Colonic mucosa (tissue), 4 donors: ENCODE measurements at regions not wholly inside any gene's neighbourhood (a gene's known extent, or its start where the extent isn't known, plus 50 kb on each side); places are given as distances from the start of the nearest gene placed in this dataset.

ENCODE experiments used
- DNase-seq: peaks from one replicate; pipeline ENCODE4 v3.0.0-alpha.2; 2020
- H3K27ac ChIP-seq: fragments of 200-600 bp; one replicate; pipeline ENCODE4 v1.8.0; 2021
- H3K27me3 ChIP-seq: fragments of 200-600 bp; one replicate; pipeline ENCODE4 v1.8.0; 2021
- H3K36me3 ChIP-seq: fragments of 200-600 bp; one replicate; pipeline ENCODE4 v1.8.0; 2021
- H3K4me1 ChIP-seq: fragments of 200-600 bp; one replicate; pipeline ENCODE4 v1.8.0; 2021; ENCODE audit warnings: mild to moderate bottlenecking
- H3K4me3 ChIP-seq: fragments of 200-600 bp; one replicate; pipeline ENCODE4 v1.8.0; 2021
- H3K9ac ChIP-seq, 2 donors: one replicate each; pipeline ENCODE4 v1.7.0; 2013; ENCODE audit warnings: control low read depth in 2 of 2, low read depth in 2 of 2, low read length in 2 of 2
- H3K9me3 ChIP-seq: fragments of 200-600 bp; one replicate; pipeline ENCODE4 v1.8.0; 2021
- CTCF ChIP-seq: fragments of 200-600 bp; IDR thresholded peaks from one replicate; pipeline ENCODE4 v1.8.0; 2022; ENCODE audit warnings: antibody characterized with exemption, mild to moderate bottlenecking
- intact Hi-C: fragments of 100-400 bp; cut with DNase I; formaldehyde crosslinking; loops from one replicate; pipeline ENCODE4 v1.14.1; 2022
- donor health status: healthy.
- donor health status: DM: no; HTN: no; CAD: no.
- donor health status: DM: no; HTN: no; CAD: no.

- Histone ChIP-seq H3K9me3 (no peaks in the 10 kb centered on the region), H3K27ac (no peak overlapping the region), H3K4me1 (no peaks in the 10 kb centered on the region), H3K36me3 (no peaks in the 10 kb centered on the region), H3K4me3 (no peak overlapping the region), H3K9ac (no peak overlapping the region), H3K27me3 (no peaks in the 10 kb centered on the region)
- DNase-seq: no peak
- no peak for TF ChIP-seq CTCF
- intact Hi-C loops: no loop called here
These were observed 146.3 kb downstream of the ATL2 start for GRCh38 chr2:38230756-38231155.

- H3K36me3 ChIP-seq: no peaks in the 10 kb centered on the region
- intact Hi-C loops: no loop called here
- no peak overlapping the region for H3K4me3 ChIP-seq
- H3K27me3 ChIP-seq: no peaks in the 10 kb centered on the region
- no peak for DNase-seq
- H3K9ac ChIP-seq: no peak overlapping the region
- H3K9me3 ChIP-seq: no peaks in the 10 kb centered on the region
- no peak for TF ChIP-seq CTCF
- H3K4me1 ChIP-seq: no peaks in the 10 kb centered on the region
- H3K27ac ChIP-seq: no peak overlapping the region
These were observed 148.3 kb downstream of the ATL2 start for GRCh38 chr2:38228753-38229152.

- H3K9me3 ChIP-seq: no peaks in the 10 kb centered on the region
- no peak for TF ChIP-seq CTCF
- H3K27ac ChIP-seq: no peak overlapping the region
- no peaks in the 10 kb centered on the region for H3K4me1 ChIP-seq
- no peaks in the 10 kb centered on the region for H3K36me3 ChIP-seq
- no peaks in the 10 kb centered on the region for H3K27me3 ChIP-seq
- intact Hi-C loops: no loop called here
- H3K9ac ChIP-seq: no peak overlapping the region
- no peak overlapping the region for H3K4me3 ChIP-seq
- DNase-seq: no peak
These were observed 149.0 kb upstream of the CYP1B1 start for GRCh38 chr2:38224821-38225437.

GRCh38 chr2:38224181-38224580 lies 148.2 kb upstream of the CYP1B1 start:
- no peaks in the 10 kb centered on the region for H3K36me3 ChIP-seq
- intact Hi-C loops: no loop called here
- no peaks in the 10 kb centered on the region for H3K27me3 ChIP-seq
- H3K27ac ChIP-seq: no peak overlapping the region
- no peak overlapping the region for H3K4me3 ChIP-seq
- TF ChIP-seq CTCF: no peak
- no peak overlapping the region for H3K9ac ChIP-seq
- DNase-seq: no peak
- H3K4me1 ChIP-seq: no peaks in the 10 kb centered on the region
- no peaks in the 10 kb centered on the region for H3K9me3 ChIP-seq

GRCh38 chr2:38223256-38223655 lies 147.3 kb upstream of the CYP1B1 start:
- Histone ChIP-seq H3K9me3 (no peaks in the 10 kb centered on the region), H3K36me3 (no peaks in the 10 kb centered on the region), H3K4me1 (no peaks in the 10 kb centered on the region), H3K4me3 (no peak overlapping the region), H3K9ac (no peak overlapping the region), H3K27ac (no peak overlapping the region), H3K27me3 (no peaks in the 10 kb centered on the region)
- intact Hi-C loops: no loop called here
- no peak for DNase-seq
- TF ChIP-seq CTCF: no peak

GRCh38 chr2:38220164-38220563 lies 144.2 kb upstream of the CYP1B1 start:
- Histone ChIP-seq H3K27ac (no peak overlapping the region), H3K27me3 (no peaks in the 10 kb centered on the region), H3K36me3 (no peaks in the 10 kb centered on the region), H3K9ac (no peak overlapping the region), H3K9me3 (no peaks in the 10 kb centered on the region), H3K4me3 (no peak overlapping the region), H3K4me1 (no peaks in the 10 kb centered on the region)
- intact Hi-C loops: no loop called here
- DNase-seq: no peak
- TF ChIP-seq CTCF: no peak
